Aorta (tissue), 5 donors: ENCODE measurements at regions not wholly inside any gene's neighbourhood (a gene's known extent, or its start where the extent isn't known, plus 50 kb on each side); places are given as distances from the start of the nearest gene placed in this dataset.
A peak's percentile ranks its signal among the peaks of the same experiment; 100 is the strongest.

Source experiments
- ATAC-seq: fragments of 200-7000 bp; cut with Tn5 transposase; one replicate; pipeline ENCODE4 v1.9.1; 2022; ENCODE audit warnings: moderate library complexity; ENCODE audit not compliant: low FRiP score
- DNase-seq, 2 donors: peaks; one replicate each; pipeline ENCODE4 v3.0.0-alpha.2; 2020
- H3K27ac ChIP-seq, 2 donors: one replicate each; pipeline ENCODE4 v1.5.1; 2013; ENCODE audit warnings: low read length in 2 of 2, mild to moderate bottlenecking in 2 of 2, moderate library complexity in 2 of 2, control low read depth in 1 of 2, inconsistent platforms in 1 of 2, low read depth in 1 of 2
- H3K27me3 ChIP-seq, 2 donors: one replicate each; pipeline ENCODE4 v1.6.1; 2013; ENCODE audit warnings: control low read depth in 1 of 2, low read length in 1 of 2, mild to moderate bottlenecking in 1 of 2, moderate library complexity in 1 of 2; ENCODE audit not compliant: insufficient read depth in 2 of 2, control insufficient read depth in 1 of 2
- H3K36me3 ChIP-seq, 2 donors: one replicate each; pipeline ENCODE4 v1.6.1; 2013; ENCODE audit warnings: control low read depth in 1 of 2, low read length in 1 of 2, mild to moderate bottlenecking in 1 of 2; ENCODE audit not compliant: insufficient read depth in 2 of 2, control insufficient read depth in 1 of 2
- H3K4me1 ChIP-seq, 2 donors: one replicate each; pipeline ENCODE4 v1.6.1; 2013; ENCODE audit warnings: low read length in 2 of 2, control low read depth in 1 of 2, mild to moderate bottlenecking in 1 of 2, moderate library complexity in 1 of 2; ENCODE audit not compliant: insufficient read depth in 2 of 2, control insufficient read depth in 1 of 2
- H3K4me3 ChIP-seq, 2 donors: one replicate each; pipeline ENCODE4 v1.5.1; 2013; ENCODE audit warnings: low read length in 2 of 2, control low read depth in 1 of 2, mild to moderate bottlenecking in 1 of 2
- H3K9me3 ChIP-seq: one replicate; pipeline ENCODE4 v1.6.1; 2013; ENCODE audit warnings: mild to moderate bottlenecking, low read length; ENCODE audit not compliant: control insufficient read depth
- WGBS, 2 donors: extraction: QIAGEN DNeasy Blood & Tissue Kit; methylation state at CpG; one replicate each; pipeline ENCODE4 v1.1.7; 2013; 5-methylcytosine and 5-hydroxymethylcytosine counted together
- intact Hi-C, 2 donors: fragments of 100-400 bp; cut with DNase I; formaldehyde crosslinking; loops; one replicate each; pipeline versions ENCODE4 v1.14.2 to v1.15.0; 2022
- donor health status: healthy with polysubstance abuse.
- donor health status: Bipolar disorder and iron deficiency.
- donor health status: DM: no; HTN: no; CAD: no.
- donor health status: DM: no; HTN: no; CAD: no.
- donor health status: DM: yes; HTN: yes; CAD: no.

GRCh38 chr7:85781606-85782005, 594.8 kb upstream of the SEMA3D start:
- intact Hi-C loops, result no loop called here
- Histone ChIP-seq H3K36me3 (no peaks in the 10 kb centered on the region), H3K9me3 (no peaks in the 10 kb centered on the region), H3K27me3 (no peaks in the 10 kb centered on the region), H3K27ac (no peak overlapping the region), H3K4me1 (no peaks in the 10 kb centered on the region), H3K4me3 (no peak overlapping the region)
- ATAC-seq (no peak), DNase-seq (no peak)
- 75 to 81% methylated on average over 4 of the region's 4 CpGs for WGBS, 2 donors

- Histone ChIP-seq H3K4me3 (no peak overlapping the region), H3K9me3 (no peaks in the 10 kb centered on the region), H3K36me3 (no peaks in the 10 kb centered on the region), H3K4me1 (no peaks in the 10 kb centered on the region), H3K27me3 (no peaks in the 10 kb centered on the region), H3K27ac (no peak overlapping the region)
- 14 to 16% methylated on average over 1 of the region's 1 CpG for WGBS, 2 donors
- DNase-seq (no peak), ATAC-seq (no peak)
- intact Hi-C loops, result no loop called here
Measured at GRCh38 chr7:85776691-85777345, 590.0 kb upstream of the SEMA3D start.

GRCh38 chr7:85775431-85775830, 588.6 kb upstream of the SEMA3D start:
- H3K9me3 ChIP-seq, result no peaks in the 10 kb centered on the region
- no peaks in the 10 kb centered on the region for H3K36me3 ChIP-seq
- no peak for DNase-seq
- no peak for ATAC-seq
- H3K27me3 ChIP-seq, result no peaks in the 10 kb centered on the region
- H3K4me3 ChIP-seq, result no peak overlapping the region
- 51 to 57% methylated on average over 3 of the region's 3 CpGs for WGBS, 2 donors
- H3K27ac ChIP-seq, result no peak overlapping the region
- intact Hi-C loops, result no loop called here
- H3K4me1 ChIP-seq, result no peaks in the 10 kb centered on the region

GRCh38 chr7:85774986-85775385, 588.1 kb upstream of the SEMA3D start:
- Histone ChIP-seq H3K27ac (no peak overlapping the region), H3K27me3 (no peaks in the 10 kb centered on the region), H3K9me3 (no peaks in the 10 kb centered on the region), H3K4me1 (no peaks in the 10 kb centered on the region), H3K36me3 (no peaks in the 10 kb centered on the region), H3K4me3 (no peak overlapping the region)
- peak; percentile 42 for ATAC-seq
- WGBS, 2 donors, result 78 to 81% methylated on average over 6 of the region's 6 CpGs
- intact Hi-C loops, result no loop called here
- DNase-seq, result no peak

GRCh38 chr7:85773116-85773728, 586.4 kb upstream of the SEMA3D start:
- no peaks in the 10 kb centered on the region for H3K9me3 ChIP-seq
- DNase-seq (no peak), ATAC-seq (peak; percentile 39)
- H3K27ac ChIP-seq, result no peak overlapping the region
- no peaks in the 10 kb centered on the region for H3K36me3 ChIP-seq
- no peaks in the 10 kb centered on the region for H3K4me1 ChIP-seq
- intact Hi-C loops, result no loop called here
- no peak overlapping the region for H3K4me3 ChIP-seq
- 59 to 68% methylated on average over 2 of the region's 2 CpGs for WGBS, 2 donors
- no peaks in the 10 kb centered on the region for H3K27me3 ChIP-seq

GRCh38 chr7:85771516-85771915, 584.7 kb upstream of the SEMA3D start:
- Histone ChIP-seq H3K9me3 (peaks cover 2% of the 10 kb centered on the region), H3K4me1 (no peaks in the 10 kb centered on the region), H3K27me3 (no peaks in the 10 kb centered on the region), H3K4me3 (no peak overlapping the region), H3K27ac (no peak overlapping the region), H3K36me3 (no peaks in the 10 kb centered on the region)
- ATAC-seq, result no peak
- WGBS, 2 donors, result 73 to 76% methylated on average over 3 of the region's 3 CpGs
- no peak for DNase-seq
- intact Hi-C loops, result no loop called here

GRCh38 chr7:85770332-85770731, 583.5 kb upstream of the SEMA3D start:
- no peak overlapping the region for H3K27ac ChIP-seq
- no peaks in the 10 kb centered on the region for H3K4me1 ChIP-seq
- no peak overlapping the region for H3K4me3 ChIP-seq
- ATAC-seq, result no peak
- DNase-seq, result no peak
- H3K9me3 ChIP-seq, result peaks cover 2% of the 10 kb centered on the region
- no peaks in the 10 kb centered on the region for H3K27me3 ChIP-seq
- intact Hi-C loops, result no loop called here
- no peaks in the 10 kb centered on the region for H3K36me3 ChIP-seq
- WGBS, 2 donors, result 85 to 88% methylated on average over 3 of the region's 3 CpGs

GRCh38 chr7:85765698-85766298, 578.9 kb upstream of the SEMA3D start:
- Histone ChIP-seq H3K36me3 (no peaks in the 10 kb centered on the region), H3K4me1 (no peaks in the 10 kb centered on the region), H3K27ac (no peak overlapping the region), H3K27me3 (no peaks in the 10 kb centered on the region), H3K9me3 (peaks cover 2% of the 10 kb centered on the region), H3K4me3 (no peak overlapping the region)
- WGBS, 2 donors, result 43 to 52% methylated on average over 11 of the region's 11 CpGs
- ATAC-seq (no peak), DNase-seq (peak in 1 of 2 donors; percentile 65)
- intact Hi-C loops, result no loop called here

- Histone ChIP-seq H3K27ac (no peak overlapping the region), H3K4me1 (no peaks in the 10 kb centered on the region), H3K4me3 (no peak overlapping the region), H3K36me3 (no peaks in the 10 kb centered on the region), H3K27me3 (no peaks in the 10 kb centered on the region), H3K9me3 (peaks cover 2% of the 10 kb centered on the region)
- ATAC-seq (no peak), DNase-seq (no peak)
- 24 to 45% methylated on average over 2 of the region's 2 CpGs for WGBS, 2 donors
- intact Hi-C loops, result no loop called here
Measured at GRCh38 chr7:85764034-85764433, 577.2 kb upstream of the SEMA3D start.
